ENCODE measurements at regions not wholly inside any gene's neighbourhood (a gene's known extent, or its start where the extent isn't known, plus 50 kb on each side); places are given as distances from the start of the nearest gene placed in this dataset.

DNA sequence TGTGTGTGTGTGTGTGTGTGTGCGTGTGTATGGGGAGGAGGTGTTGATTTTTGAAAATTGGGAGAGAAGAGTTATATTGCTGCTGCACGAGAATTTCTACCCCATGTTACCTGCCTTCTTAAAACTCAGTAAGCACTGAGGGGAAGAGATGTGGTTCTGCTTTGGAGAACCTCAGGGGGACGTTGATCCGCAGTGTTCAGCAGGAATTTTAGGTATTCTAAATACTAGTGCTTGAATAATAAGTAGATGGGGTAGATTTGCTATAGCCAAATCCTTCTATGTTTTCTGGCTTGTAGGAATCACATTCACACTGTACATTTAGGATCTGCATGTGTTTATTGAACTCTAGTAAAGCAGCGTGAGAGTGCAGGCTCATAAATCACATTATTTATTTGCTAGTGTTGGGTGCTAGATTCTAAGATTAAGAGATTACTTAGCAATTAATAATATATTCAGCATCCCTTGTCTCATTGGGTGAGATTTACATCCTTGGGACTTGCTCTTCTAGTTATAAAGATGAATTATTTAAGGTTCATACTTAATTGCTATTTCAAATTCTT lies 268.1 kb downstream of the MFSD1 start:
- Mint-ChIP-seq H3K36me3 (ENCODE audit: low read depth) (no peaks in the 10 kb centered on the region), H3K4me1 (no peaks in the 10 kb centered on the region), H3K4me3 (no peak overlapping the region), H3K27me3 (peaks cover 4% of the 10 kb centered on the region), H3K27ac (no peak overlapping the region)
- DNase-seq (no peak), ATAC-seq (no peak)
- H3K9me3 ChIP-seq (ENCODE audit: control insufficient read depth, low read length, poor library complexity, severe bottlenecking): no peaks in the 10 kb centered on the region

DNA sequence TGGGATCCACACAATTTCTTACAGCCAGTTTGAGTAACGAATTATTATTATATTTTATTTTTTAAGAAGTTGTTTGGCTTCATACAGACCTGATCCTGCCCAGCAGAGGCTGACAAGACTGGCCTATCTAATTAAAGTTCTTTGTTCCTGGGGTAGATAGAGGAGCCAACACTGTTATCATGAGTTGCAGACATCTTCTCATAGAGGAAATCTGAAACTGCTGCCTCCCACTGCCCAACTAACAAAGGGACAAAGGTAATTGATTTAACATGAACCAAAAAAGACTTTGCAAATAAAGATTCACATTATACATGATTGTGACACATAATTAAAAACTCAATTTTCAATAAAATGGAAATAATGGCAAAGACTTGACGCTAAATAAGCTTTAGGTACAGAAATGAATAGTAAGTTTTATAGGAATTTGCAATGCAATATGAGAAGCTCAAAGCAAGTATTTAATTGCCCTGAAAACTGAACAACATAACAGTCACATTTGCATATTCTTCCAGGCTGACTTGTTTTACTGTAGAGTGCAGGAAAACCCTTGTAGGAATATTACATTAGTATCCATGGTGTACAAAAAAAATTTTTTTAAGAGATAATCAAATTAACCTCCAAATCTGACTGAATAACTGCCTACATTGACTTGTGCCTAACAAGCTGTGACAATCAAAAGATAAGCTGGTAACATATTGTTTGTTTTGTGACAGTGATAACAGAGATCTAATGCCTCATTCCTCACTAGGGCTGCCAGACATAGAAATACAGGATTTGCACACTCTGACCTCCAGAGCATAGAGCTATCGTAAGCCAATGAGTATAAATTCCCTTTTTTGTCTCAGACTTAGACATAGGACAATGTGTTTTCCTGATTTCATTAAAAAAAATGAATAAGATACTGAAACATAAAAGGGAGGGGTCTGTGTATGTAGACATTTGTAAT lies 273.2 kb downstream of the MFSD1 start:
- Mint-ChIP-seq H3K36me3 (ENCODE audit: low read depth) (no peaks in the 10 kb centered on the region), H3K27me3 (no peaks in the 10 kb centered on the region), H3K4me1 (no peaks in the 10 kb centered on the region), H3K27ac (no peak overlapping the region), H3K4me3 (no peak overlapping the region)
- no peak for ATAC-seq
- H3K9me3 ChIP-seq (ENCODE audit: control insufficient read depth, low read length, poor library complexity, severe bottlenecking): no peaks in the 10 kb centered on the region
- no peak for DNase-seq

DNA sequence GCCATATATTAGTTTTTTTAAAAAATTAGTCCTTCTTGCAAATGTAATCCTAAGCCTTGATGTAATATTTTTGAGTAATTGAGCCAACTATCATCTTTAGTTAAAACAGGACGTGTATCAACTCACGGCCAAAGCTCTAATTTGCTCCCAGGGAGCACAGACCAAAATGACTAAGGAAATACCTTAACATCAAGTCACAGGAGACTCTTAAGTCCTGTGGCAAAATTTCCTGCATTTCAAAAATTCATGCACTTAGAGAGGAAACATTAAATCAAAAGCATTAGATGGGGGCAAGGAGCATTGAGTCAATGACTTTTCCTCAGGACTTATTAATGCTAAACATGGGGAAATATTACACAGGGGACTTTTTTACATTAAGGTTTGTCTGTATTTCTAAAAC lies 276.0 kb downstream of the MFSD1 start:
- Mint-ChIP-seq H3K27ac (no peak overlapping the region), H3K27me3 (no peaks in the 10 kb centered on the region), H3K4me1 (no peaks in the 10 kb centered on the region), H3K4me3 (no peak overlapping the region), H3K36me3 (ENCODE audit: low read depth) (no peaks in the 10 kb centered on the region)
- no peaks in the 10 kb centered on the region for H3K9me3 ChIP-seq (ENCODE audit: control insufficient read depth, low read length, poor library complexity, severe bottlenecking)
- ATAC-seq: no peak
- no peak for DNase-seq

DNA sequence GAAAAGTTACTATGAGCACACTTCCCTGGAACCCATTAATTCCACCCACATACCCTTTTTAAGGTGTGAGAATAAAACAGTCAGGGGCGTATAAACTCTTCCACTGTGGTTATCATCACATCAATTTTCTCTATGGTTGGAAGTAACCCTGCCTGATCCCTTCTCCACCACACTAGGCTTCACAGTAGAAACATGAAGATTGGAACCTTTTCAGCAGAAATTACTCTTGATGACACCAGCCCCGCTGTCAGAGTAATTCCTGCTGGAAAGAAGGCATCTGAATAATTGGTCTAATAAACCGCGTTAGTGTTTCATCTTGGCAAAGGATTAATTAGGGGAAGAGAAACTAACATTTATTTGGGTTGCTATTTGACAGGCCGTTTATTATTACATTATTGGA lies 278.4 kb downstream of the MFSD1 start:
- Mint-ChIP-seq H3K36me3 (ENCODE audit: low read depth) (no peaks in the 10 kb centered on the region), H3K27ac (no peak overlapping the region)
- ATAC-seq: no peak

DNA sequence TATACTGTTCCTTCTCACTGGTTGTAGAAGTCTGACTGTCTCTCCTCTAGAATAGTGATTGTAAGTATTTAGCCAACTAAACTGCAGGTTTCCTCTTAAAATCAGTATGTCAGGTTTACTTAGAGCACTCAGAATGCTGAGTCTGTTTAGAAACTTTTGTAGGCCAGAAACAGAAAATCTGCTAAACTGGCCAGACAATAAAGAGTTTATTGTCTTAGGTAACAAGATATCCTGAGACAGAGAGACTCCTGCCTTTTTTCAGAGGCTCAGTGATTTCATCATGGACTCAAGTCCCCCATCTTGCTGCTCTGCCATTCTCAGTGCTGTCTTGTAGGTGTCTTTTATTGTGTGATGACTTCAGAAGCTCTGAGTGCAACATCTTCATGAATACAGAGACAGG lies 279.0 kb downstream of the MFSD1 start:
- Mint-ChIP-seq H3K4me1 (no peaks in the 10 kb centered on the region), H3K36me3 (ENCODE audit: low read depth) (no peaks in the 10 kb centered on the region), H3K4me3 (no peak overlapping the region), H3K27me3 (no peaks in the 10 kb centered on the region), H3K27ac (no peak overlapping the region)
- ATAC-seq (no peak), DNase-seq (no peak)
- H3K9me3 ChIP-seq (ENCODE audit: control insufficient read depth, low read length, poor library complexity, severe bottlenecking): no peaks in the 10 kb centered on the region

More for the DNA sequence above, 278.4 kb downstream of the MFSD1 start:
- Mint-ChIP-seq H3K4me1 (no peaks in the 10 kb centered on the region), H3K4me3 (no peak overlapping the region), H3K27me3 (no peaks in the 10 kb centered on the region)
- DNase-seq: no peak
- H3K9me3 ChIP-seq (ENCODE audit: control insufficient read depth, low read length, poor library complexity, severe bottlenecking): no peaks in the 10 kb centered on the region

DNA sequence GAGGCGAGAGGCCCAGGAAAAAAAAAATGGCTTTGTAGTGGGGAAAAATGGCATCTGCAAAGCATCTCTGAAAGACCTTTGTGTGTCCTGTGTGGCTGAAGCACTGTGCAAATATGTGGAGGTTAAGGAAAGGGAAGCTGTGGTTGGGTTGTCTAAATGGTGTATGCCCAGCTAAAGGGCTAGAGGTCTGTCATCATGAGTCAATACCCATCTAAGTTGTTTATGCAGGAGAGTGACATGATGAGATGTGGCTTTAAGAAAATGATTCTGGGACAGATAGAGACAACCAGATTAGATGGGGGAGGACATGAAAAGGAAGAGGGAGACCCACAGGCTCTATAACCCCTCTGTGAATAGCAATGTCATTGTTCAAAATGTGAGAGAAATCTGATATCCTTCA lies 280.7 kb downstream of the MFSD1 start:
- H3K4me1 Mint-ChIP-seq: no peaks in the 10 kb centered on the region
- H3K36me3 Mint-ChIP-seq (ENCODE audit: low read depth): no peaks in the 10 kb centered on the region
- no peak for ATAC-seq
- no peaks in the 10 kb centered on the region for H3K9me3 ChIP-seq (ENCODE audit: control insufficient read depth, low read length, poor library complexity, severe bottlenecking)
- no peak overlapping the region for H3K4me3 Mint-ChIP-seq
- no peaks in the 10 kb centered on the region for H3K27me3 Mint-ChIP-seq
- DNase-seq: no peak
- no peak overlapping the region for H3K27ac Mint-ChIP-seq

DNA sequence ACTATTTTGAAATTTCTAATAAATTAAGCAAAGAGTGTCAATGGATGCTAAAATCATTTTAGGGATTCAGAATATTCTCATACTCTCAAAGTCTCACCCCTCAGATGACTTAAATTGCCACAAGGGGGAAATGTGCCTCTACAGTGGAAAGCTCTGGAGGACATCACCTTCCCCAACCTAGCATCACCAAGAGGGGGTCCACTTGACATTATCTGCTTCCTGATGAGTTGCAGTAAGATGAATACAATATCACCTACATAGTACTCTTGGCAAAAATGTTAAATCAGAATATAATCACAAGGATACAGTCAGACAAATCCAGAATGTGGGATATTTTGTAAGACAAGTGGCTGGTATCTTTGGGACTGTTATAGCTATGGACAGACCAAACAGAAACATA lies 290.1 kb downstream of the MFSD1 start:
- no peaks in the 10 kb centered on the region for H3K36me3 Mint-ChIP-seq (ENCODE audit: low read depth)
- ATAC-seq: no peak
- H3K27me3 Mint-ChIP-seq: no peaks in the 10 kb centered on the region
- DNase-seq: no peak
- H3K4me1 Mint-ChIP-seq: no peaks in the 10 kb centered on the region
- no peak overlapping the region for H3K27ac Mint-ChIP-seq
- H3K9me3 ChIP-seq (ENCODE audit: control insufficient read depth, low read length, poor library complexity, severe bottlenecking): no peaks in the 10 kb centered on the region
- no peak overlapping the region for H3K4me3 Mint-ChIP-seq

DNA sequence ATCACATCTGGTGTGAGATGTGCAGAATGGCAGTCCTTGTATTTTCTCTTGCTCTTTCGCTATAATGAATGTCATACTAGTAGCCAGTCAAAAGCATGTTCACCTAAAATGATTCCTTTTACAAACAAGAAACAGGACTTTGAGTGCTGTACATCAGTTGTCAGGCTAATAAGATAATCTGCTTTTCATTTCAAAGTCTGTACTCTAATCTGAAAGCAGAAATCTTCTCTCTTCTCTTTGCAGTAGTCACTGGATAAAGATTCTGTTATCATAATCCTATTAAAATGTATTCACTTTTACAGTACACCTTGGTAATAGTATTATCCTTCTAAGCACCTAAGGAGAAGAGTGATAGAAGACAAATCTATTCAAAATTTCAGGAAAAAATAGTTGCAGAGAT lies 300.1 kb downstream of the MFSD1 start:
- H3K36me3 Mint-ChIP-seq (ENCODE audit: low read depth): no peaks in the 10 kb centered on the region
- no peak overlapping the region for H3K27ac Mint-ChIP-seq
- H3K4me3 Mint-ChIP-seq: no peak overlapping the region
- H3K27me3 Mint-ChIP-seq: no peaks in the 10 kb centered on the region
- H3K9me3 ChIP-seq (ENCODE audit: control insufficient read depth, low read length, poor library complexity, severe bottlenecking): no peaks in the 10 kb centered on the region
- DNase-seq (no peak), ATAC-seq (no peak)
- no peaks in the 10 kb centered on the region for H3K4me1 Mint-ChIP-seq

DNA sequence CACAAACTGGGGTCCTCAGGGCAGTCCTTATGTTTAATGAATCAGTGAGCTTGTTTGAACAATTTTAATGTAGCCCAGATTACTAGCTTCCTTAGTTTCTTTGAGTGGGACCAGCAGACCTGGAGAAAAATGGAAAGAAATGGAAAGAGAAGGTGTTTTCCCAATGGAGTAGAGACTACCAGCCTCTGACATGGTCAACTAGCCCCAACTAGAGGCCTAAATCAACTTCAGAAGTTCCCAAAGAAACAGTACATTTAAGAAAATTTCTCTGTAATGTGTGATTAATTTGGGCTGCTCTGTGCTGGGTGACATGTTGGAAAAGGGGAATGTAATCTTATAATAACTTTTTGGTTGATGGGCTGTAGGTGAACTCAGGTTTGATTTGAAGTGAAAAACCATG lies 310.9 kb downstream of the MFSD1 start:
- no peaks in the 10 kb centered on the region for H3K9me3 ChIP-seq (ENCODE audit: control insufficient read depth, low read length, poor library complexity, severe bottlenecking)
- no peak overlapping the region for H3K27ac Mint-ChIP-seq
- no peak overlapping the region for H3K4me3 Mint-ChIP-seq
- no peaks in the 10 kb centered on the region for H3K36me3 Mint-ChIP-seq (ENCODE audit: low read depth)
- H3K27me3 Mint-ChIP-seq: no peaks in the 10 kb centered on the region
- no peak for DNase-seq
- no peak for ATAC-seq
- no peaks in the 10 kb centered on the region for H3K4me1 Mint-ChIP-seq

DNA sequence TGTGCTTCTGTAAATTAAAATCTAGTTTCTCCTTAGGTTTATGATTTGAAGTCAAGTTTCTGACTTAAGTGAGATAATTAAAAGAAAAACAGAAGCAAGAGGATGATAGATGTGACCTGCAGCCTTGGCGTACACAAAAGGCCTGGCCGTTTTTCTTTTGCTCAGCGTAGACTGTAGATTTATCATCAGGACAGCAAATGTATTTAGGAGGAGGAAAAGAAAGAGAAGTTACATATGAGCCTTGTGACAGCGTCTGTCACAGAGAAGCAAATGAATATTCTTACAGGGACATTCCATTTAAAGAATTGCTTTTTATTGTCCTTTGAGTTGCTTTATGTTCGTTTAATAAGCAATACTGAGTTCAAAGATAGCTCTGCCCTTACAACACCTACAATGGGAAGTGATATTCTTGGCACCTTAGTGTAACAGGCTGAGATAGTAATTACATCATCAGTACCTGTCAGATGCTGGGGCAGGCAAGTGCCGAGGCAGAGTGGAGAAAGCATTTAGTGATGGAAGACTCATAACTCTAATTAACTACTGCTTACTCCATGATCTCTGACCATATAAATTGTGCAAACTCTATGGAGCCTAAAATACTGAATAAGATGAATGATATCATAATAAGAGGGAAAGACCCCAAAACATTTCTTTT lies 311.5 kb downstream of the MFSD1 start:
- no peaks in the 10 kb centered on the region for H3K9me3 ChIP-seq (ENCODE audit: control insufficient read depth, low read length, poor library complexity, severe bottlenecking)
- no peak for ATAC-seq
- DNase-seq: no peak
- no peaks in the 10 kb centered on the region for H3K27me3 Mint-ChIP-seq
- H3K4me3 Mint-ChIP-seq: no peak overlapping the region
- no peaks in the 10 kb centered on the region for H3K36me3 Mint-ChIP-seq (ENCODE audit: low read depth)
- H3K27ac Mint-ChIP-seq: no peak overlapping the region
- H3K4me1 Mint-ChIP-seq: no peaks in the 10 kb centered on the region

DNA sequence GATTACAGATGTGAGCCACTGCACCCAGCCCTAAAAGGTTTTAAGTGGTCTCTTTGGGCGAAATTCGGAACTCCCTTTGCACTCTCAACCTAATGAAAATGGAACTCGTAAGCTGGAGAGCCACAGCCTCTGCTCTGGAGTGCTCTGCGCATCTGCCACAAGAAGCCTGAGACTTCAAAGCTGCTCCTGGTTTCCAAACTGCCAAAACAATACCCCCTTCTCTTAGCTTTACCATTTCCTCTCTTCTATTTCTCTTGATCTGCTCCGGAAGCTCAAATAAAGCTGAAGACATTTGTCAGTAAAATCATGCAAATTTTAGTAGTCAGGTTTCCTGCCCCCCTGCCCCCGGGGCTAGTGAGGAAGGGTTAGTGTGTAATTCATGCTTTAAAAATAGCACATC lies 312.7 kb downstream of the MFSD1 start:
- no peak for ATAC-seq
- no peaks in the 10 kb centered on the region for H3K4me1 Mint-ChIP-seq
- no peak overlapping the region for H3K27ac Mint-ChIP-seq
- no peaks in the 10 kb centered on the region for H3K36me3 Mint-ChIP-seq (ENCODE audit: low read depth)
- no peak for DNase-seq
- no peaks in the 10 kb centered on the region for H3K27me3 Mint-ChIP-seq
- H3K9me3 ChIP-seq (ENCODE audit: control insufficient read depth, low read length, poor library complexity, severe bottlenecking): no peaks in the 10 kb centered on the region
- no peak overlapping the region for H3K4me3 Mint-ChIP-seq

DNA sequence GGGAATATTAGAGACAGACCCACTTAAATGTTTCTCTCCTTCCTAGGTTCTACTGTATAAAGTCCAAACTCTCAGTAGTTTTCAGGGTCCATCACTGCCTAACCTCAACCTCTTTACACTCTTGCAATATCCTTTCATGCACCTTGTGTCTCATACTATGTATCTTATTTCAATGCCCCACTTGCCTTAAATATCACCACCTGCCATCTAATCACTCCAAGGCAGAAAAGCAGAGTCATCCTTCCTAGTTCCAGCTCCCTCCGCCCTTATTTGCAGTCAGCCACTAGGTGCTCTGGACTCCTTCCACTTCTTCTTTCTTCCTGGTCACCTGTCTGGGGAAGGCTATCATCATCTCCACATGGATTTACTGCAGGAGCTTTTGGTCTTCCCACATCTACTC lies 322.0 kb downstream of the MFSD1 start:
- H3K27me3 Mint-ChIP-seq: no peaks in the 10 kb centered on the region
- no peak for ATAC-seq
- H3K27ac Mint-ChIP-seq: no peak overlapping the region

DNA sequence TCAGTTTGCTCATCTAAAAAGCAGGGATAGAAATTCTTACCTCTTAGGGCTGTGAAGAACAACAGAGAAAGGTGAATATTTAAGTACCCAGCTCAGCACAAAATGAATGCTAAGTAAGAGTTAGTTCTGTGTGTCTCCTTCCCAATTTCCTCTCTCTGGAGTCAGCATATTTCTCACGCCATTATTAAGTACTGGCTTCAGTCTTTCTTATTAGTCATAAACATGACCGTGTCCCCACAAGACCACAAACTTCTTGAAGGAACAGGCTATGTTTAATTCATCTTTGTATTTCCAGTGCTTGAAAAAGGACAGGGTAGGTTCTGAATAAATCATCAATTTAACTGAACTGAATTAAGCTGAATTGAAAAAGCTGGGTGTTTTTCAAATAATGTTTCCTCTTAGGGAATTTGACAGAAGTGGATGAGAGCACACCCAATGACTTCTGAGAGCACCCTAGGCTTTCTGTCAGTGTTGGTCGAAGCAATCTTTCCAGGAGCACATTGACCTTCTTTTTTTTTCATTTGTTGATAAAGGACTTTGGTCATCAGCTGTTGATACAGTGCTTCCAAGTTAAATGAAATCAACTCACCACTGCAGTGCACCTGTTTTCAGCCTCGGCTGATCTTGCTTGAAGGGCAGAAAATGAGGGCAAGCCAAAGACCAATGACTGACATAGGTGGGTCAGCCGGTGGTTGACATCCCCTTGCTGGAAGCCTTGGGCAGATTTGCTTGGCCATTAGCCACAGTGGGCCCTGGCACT lies 324.6 kb downstream of the MFSD1 start:
- DNase-seq (no peak), ATAC-seq (no peak)
- no peaks in the 10 kb centered on the region for H3K9me3 ChIP-seq (ENCODE audit: control insufficient read depth, low read length, poor library complexity, severe bottlenecking)
- Mint-ChIP-seq H3K4me3 (no peak overlapping the region), H3K36me3 (ENCODE audit: low read depth) (no peaks in the 10 kb centered on the region), H3K27ac (no peak overlapping the region), H3K4me1 (no peaks in the 10 kb centered on the region), H3K27me3 (no peaks in the 10 kb centered on the region)

More for the DNA sequence above, 322.0 kb downstream of the MFSD1 start:
- H3K9me3 ChIP-seq (ENCODE audit: control insufficient read depth, low read length, poor library complexity, severe bottlenecking): no peaks in the 10 kb centered on the region
- Mint-ChIP-seq H3K4me1 (no peaks in the 10 kb centered on the region), H3K36me3 (ENCODE audit: low read depth) (no peaks in the 10 kb centered on the region), H3K4me3 (no peak overlapping the region)
- no peak for DNase-seq
